HepG2 (cell line): ENCODE measurements at regions not wholly inside any gene's neighbourhood (a gene's known extent, or its start where the extent isn't known, plus 50 kb on each side); places are given as distances from the start of the nearest gene placed in this dataset.

ENCODE experiments used
- ATAC-seq: fragments of 200-7000 bp; cut with Tn5 transposase; 3 replicates; pipeline ENCODE4 v1.9.1; 2020; ENCODE audit warnings: mild to moderate bottlenecking, moderate library complexity
- BruUV-seq: library from RNA; stranded (reverse); fragments of 400-500 nt; replicated peaks from 2 replicates; lab custom pipeline; 2021; lab: Mats Ljungman, UMichigan
- CTCF ChIA-PET: fragments of 300-600 bp; formaldehyde crosslinking; extraction: SDS; loops from one replicate; lab custom pipeline; 2021; ENCODE audit warnings: low total read pairs, inconsistent platforms, low intra/inter-chr PET ratio; lab: Yijun Ruan, JAX
- POLR2A ChIA-PET: fragments of 350-600 bp; sonication (Branson Sonifier 250); formaldehyde crosslinking; loops from one replicate; lab custom pipeline; 2020; ENCODE audit warnings: antibody characterized with exemption, inconsistent platforms; lab: Yijun Ruan, JAX
- DNase-seq: peaks from one replicate; pipeline ENCODE4 v3.0.0-alpha.2; 2015; ENCODE audit warnings: low spot score
- FAIRE-seq: peaks from 3 replicates; lab custom pipeline; 2011; peaks lifted over from hg19 to GRCh38; lab: Jason Lieb, UNC
- H2AFZ ChIP-seq: one replicate; pipeline ENCODE4 v1.6.1; 2011; ENCODE audit warnings: low read length, inconsistent platforms
- H3K27ac ChIP-seq: fragments of 300-600 bp; 3 replicates; pipeline ENCODE4 v1.8.0; 2011; ENCODE audit warnings: mixed run types, mild to moderate bottlenecking, mixed read lengths, low read length, inconsistent platforms; ENCODE audit not compliant: insufficient read depth; ENCODE audit errors: extremely low read length
- H3K27me3 ChIP-seq, 2 experiments: fragments of 200-600 bp in 1 of 2; 2 replicates in 1 of 2; 3 replicates in 1 of 2; pipeline versions ENCODE4 v1.6.0 to v1.8.0; 2011; ENCODE audit warnings: low read length in 2 of 2, mild to moderate bottlenecking in 2 of 2, moderate library complexity in 2 of 2, inconsistent platforms in 1 of 2; ENCODE audit not compliant: insufficient read depth in 2 of 2, control insufficient read depth in 1 of 2
- H3K36me3 ChIP-seq, 2 experiments: fragments of 200-600 bp in 1 of 2; replicated peaks in 1 of 2; 2 replicates in 1 of 2; 3 replicates in 1 of 2; pipeline versions ENCODE4 v1.5.1 to v1.8.0; 2011; ENCODE audit warnings: low read length in 2 of 2, inconsistent platforms in 1 of 2; ENCODE audit not compliant: insufficient read depth in 2 of 2, control insufficient read depth in 1 of 2
- H3K4me1 ChIP-seq: 2 replicates; pipeline ENCODE4 v1.5.1; 2012; ENCODE audit warnings: low read length, inconsistent platforms; ENCODE audit not compliant: insufficient read depth
- H3K4me2 ChIP-seq: 2 replicates; pipeline ENCODE4 v1.6.0; 2011; ENCODE audit warnings: low read depth, low read length, inconsistent platforms
- H3K4me3 ChIP-seq, 3 experiments: fragments of 200-600 bp in 1 of 3; sonication (generic), shearing (Covaris generic) in 1 of 3; replicated peaks in 1 of 3; 2 replicates each; pipeline ENCODE4 v1.5.1; 2011 to 2016; ENCODE audit warnings: low read length in 3 of 3, inconsistent platforms in 2 of 3, low read depth in 2 of 3, mild to moderate bottlenecking in 2 of 3, control low read depth in 1 of 3, mixed read lengths in 1 of 3; ENCODE audit not compliant: insufficient read depth in 1 of 3
- H3K79me2 ChIP-seq: one replicate; pipeline ENCODE4 v1.6.1; 2011; ENCODE audit warnings: low read length, inconsistent platforms; ENCODE audit not compliant: insufficient read depth
- H3K9ac ChIP-seq: 2 replicates; pipeline ENCODE4 v1.6.0; 2011; ENCODE audit warnings: mild to moderate bottlenecking, low read depth, low read length, inconsistent platforms; ENCODE audit not compliant: insufficient read depth
- H3K9me3 ChIP-seq: 2 replicates; pipeline ENCODE4 v1.5.1; 2012; ENCODE audit warnings: mild to moderate bottlenecking, low read length
- H4K20me1 ChIP-seq: 2 replicates; pipeline ENCODE4 v1.6.0; 2011; ENCODE audit warnings: inconsistent platforms, mild to moderate bottlenecking, low read length, moderate library complexity; ENCODE audit not compliant: insufficient read depth
- FIP1L1 ChIP-seq: fragments of 200-400 bp; formaldehyde crosslinking; IDR thresholded peaks from 2 replicates; pipeline ENCODE4 v1.6.1; 2018; ENCODE audit warnings: low read depth, mild to moderate bottlenecking, low read length, moderate library complexity, borderline replicate concordance; ENCODE audit not compliant: insufficient read depth
- MAFF ChIP-seq: IDR thresholded peaks from 2 replicates; pipeline ENCODE4 v1.6.1; 2011; ENCODE audit warnings: low read depth, low read length, improper control_type of control experiment
- MAFK ChIP-seq, 2 experiments: IDR thresholded peaks in 1 of 2; conservative IDR thresholded peaks in 1 of 2; 2 replicates each; pipeline ENCODE4 v1.6.1; 2011; ENCODE audit warnings: improper control_type of control experiment in 2 of 2, low read length in 2 of 2
- WGBS: methylation state at CpG from one replicate; pipeline ENCODE4 v1.1.6; 2017; ENCODE audit warnings: low lambda C conversion rate; 5-methylcytosine and 5-hydroxymethylcytosine counted together
- in situ Hi-C: cut with HindIII; loops from 2 replicates; pipeline ENCODE4 v1.10.0; 2017; ENCODE audit warnings: low pct_unique_long_range_greater_than_20kb; ENCODE audit not compliant: extremely low pct_ligation_motif_present
- intact Hi-C: fragments of 100-400 bp; cut with micrococcal nuclease; formaldehyde crosslinking; loops from one replicate; pipeline ENCODE4 v1.10.0; 2022; ENCODE audit not compliant: unreplicated experiment
- TF ChIP-seq, protein P1 (sequence below): IDR thresholded peaks from 2 replicates; pipeline ENCODE4 v1.6.1; 2016; ENCODE audit warnings: low read depth, missing genetic modification reagents, missing compliant biosample characterization
- TF ChIP-seq, protein P2 (sequence below): IDR thresholded peaks from 2 replicates; pipeline ENCODE4 v1.6.1; 2016; ENCODE audit warnings: mild to moderate bottlenecking

DNA sequence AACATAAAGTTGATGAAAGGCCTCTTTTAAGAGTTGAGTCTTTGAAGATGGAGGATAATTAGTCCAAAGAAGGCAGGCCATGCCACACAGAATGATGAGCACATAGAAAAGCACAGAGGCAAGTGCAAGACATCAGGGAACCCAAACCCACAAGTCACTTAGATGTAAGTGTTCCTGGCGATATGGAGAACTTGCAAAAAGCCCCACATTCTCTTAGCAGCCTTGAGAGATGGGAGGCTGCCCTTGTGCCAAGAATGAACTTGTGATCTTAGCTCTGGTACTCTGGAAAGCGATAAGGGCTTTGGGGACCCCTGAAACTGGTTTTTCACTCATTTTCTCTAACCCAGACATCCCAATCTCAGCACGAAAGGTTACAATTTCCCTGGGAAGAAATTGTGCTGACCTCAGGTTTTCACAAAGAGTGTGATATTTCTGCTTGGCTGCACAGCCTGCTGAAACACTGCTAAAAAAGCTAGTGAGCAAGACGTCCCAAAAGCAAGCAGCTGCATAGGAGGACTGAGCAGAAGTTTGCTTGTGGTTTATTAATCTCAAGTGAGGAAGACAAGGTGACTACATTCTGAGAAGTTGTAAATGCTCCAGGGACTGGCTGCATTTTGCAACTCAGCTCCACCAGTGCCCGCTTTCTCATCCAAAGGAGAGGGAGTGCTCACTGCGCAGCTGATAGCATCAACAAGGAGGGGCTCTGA is 496.9 kb upstream of the CAMK1G start:
- H3K27me3 ChIP-seq = no peaks in the 10 kb centered on the region
- H3K27ac ChIP-seq = no peak overlapping the region
- no peak for FAIRE-seq
- no peak for ATAC-seq
- H2AFZ ChIP-seq = no peak overlapping the region
- H3K4me3 ChIP-seq = no peak overlapping the region
- no peaks in the 10 kb centered on the region for H3K4me1 ChIP-seq
- in situ Hi-C loops = no loop called here
- no peak overlapping the region for H3K4me2 ChIP-seq
- intact Hi-C loops = no loop called here
- 44% methylated on average over 3 of the region's 6 CpGs for WGBS
- no peaks in the 10 kb centered on the region for H4K20me1 ChIP-seq
- ChIA-PET POLR2A (no interaction called here), CTCF (no interaction called here)
- no peaks in the 10 kb centered on the region for H3K36me3 ChIP-seq
- BruUV-seq = no TSS peak
- no peak for TF ChIP-seq FIP1L1
- peak; percentile 53; the same call in 1 of the 2 replicates for TF ChIP-seq MAFF
- peak; percentile 38 to 81; a peak in 3 of 4 replicates for TF ChIP-seq MAFK (conservative IDR thresholded peaks at IDR 0.05 in 1 of 2, IDR thresholded peaks at IDR 0.05 in 1 of 2; ENCODE audit: low read length in 2 of 2)
- DNase-seq = no peak
- no peaks in the 10 kb centered on the region; the same call in 1 of the 2 replicates for H3K9me3 ChIP-seq
- H3K9ac ChIP-seq = no peak overlapping the region
- no peaks in the 10 kb centered on the region for H3K79me2 ChIP-seq

DNA sequence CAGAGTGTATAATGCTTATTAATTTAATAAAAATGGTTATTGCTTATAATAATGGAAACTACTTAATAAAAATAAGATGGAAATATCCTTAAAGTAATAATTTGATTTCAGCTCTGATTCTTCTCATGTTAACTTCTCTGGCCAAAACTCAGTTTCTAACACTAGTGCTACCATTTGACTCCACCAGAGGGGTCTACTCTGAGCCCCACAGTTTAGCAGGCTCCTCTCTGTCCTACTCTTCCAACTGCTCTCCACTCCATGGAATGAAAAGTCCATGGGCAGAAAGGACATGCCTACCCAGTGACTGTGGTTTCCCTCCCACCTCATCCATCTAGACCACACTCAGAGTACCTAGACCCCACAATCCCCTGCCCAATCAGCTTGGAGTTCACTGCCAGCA is 489.1 kb upstream of the CAMK1G start:
- H3K27ac ChIP-seq = no peak overlapping the region
- H3K27me3 ChIP-seq = no peaks in the 10 kb centered on the region
- no peak for FAIRE-seq
- TF ChIP-seq, protein P1, sequence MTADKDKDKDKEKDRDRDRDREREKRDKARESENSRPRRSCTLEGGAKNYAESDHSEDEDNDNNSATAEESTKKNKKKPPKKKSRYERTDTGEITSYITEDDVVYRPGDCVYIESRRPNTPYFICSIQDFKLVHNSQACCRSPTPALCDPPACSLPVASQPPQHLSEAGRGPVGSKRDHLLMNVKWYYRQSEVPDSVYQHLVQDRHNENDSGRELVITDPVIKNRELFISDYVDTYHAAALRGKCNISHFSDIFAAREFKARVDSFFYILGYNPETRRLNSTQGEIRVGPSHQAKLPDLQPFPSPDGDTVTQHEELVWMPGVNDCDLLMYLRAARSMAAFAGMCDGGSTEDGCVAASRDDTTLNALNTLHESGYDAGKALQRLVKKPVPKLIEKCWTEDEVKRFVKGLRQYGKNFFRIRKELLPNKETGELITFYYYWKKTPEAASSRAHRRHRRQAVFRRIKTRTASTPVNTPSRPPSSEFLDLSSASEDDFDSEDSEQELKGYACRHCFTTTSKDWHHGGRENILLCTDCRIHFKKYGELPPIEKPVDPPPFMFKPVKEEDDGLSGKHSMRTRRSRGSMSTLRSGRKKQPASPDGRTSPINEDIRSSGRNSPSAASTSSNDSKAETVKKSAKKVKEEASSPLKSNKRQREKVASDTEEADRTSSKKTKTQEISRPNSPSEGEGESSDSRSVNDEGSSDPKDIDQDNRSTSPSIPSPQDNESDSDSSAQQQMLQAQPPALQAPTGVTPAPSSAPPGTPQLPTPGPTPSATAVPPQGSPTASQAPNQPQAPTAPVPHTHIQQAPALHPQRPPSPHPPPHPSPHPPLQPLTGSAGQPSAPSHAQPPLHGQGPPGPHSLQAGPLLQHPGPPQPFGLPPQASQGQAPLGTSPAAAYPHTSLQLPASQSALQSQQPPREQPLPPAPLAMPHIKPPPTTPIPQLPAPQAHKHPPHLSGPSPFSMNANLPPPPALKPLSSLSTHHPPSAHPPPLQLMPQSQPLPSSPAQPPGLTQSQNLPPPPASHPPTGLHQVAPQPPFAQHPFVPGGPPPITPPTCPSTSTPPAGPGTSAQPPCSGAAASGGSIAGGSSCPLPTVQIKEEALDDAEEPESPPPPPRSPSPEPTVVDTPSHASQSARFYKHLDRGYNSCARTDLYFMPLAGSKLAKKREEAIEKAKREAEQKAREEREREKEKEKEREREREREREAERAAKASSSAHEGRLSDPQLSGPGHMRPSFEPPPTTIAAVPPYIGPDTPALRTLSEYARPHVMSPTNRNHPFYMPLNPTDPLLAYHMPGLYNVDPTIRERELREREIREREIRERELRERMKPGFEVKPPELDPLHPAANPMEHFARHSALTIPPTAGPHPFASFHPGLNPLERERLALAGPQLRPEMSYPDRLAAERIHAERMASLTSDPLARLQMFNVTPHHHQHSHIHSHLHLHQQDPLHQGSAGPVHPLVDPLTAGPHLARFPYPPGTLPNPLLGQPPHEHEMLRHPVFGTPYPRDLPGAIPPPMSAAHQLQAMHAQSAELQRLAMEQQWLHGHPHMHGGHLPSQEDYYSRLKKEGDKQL (CRISPR knock-in tag) = no peak
- TF ChIP-seq, protein P2, sequence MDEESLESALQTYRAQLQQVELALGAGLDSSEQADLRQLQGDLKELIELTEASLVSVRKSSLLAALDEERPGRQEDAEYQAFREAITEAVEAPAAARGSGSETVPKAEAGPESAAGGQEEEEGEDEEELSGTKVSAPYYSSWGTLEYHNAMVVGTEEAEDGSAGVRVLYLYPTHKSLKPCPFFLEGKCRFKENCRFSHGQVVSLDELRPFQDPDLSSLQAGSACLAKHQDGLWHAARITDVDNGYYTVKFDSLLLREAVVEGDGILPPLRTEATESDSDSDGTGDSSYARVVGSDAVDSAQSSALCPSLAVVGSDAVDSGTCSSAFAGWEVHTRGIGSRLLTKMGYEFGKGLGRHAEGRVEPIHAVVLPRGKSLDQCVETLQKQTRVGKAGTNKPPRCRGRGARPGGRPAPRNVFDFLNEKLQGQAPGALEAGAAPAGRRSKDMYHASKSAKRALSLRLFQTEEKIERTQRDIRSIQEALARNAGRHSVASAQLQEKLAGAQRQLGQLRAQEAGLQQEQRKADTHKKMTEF (CRISPR knock-in tag) = no peak
- TF ChIP-seq, all 625 proteins: peak for 0
- ATAC-seq (no peak), DNase-seq (no peak)
- Histone ChIP-seq H3K36me3 (no peaks in the 10 kb centered on the region), H3K4me2 (no peak overlapping the region), H2AFZ (no peak overlapping the region), H3K4me3 (no peak overlapping the region), H4K20me1 (no peaks in the 10 kb centered on the region), H3K79me2 (no peaks in the 10 kb centered on the region), H3K4me1 (no peaks in the 10 kb centered on the region), H3K9ac (no peak overlapping the region), H3K9me3 (no peaks in the 10 kb centered on the region)
- ChIA-PET POLR2A (no interaction called here), CTCF (no interaction called here)
- no TSS peak for BruUV-seq
- in situ Hi-C loops (no loop called here), intact Hi-C loops (no loop called here)
